NB4 (cell line): ENCODE measurements at regions not wholly inside any gene's neighbourhood (a gene's known extent, or its start where the extent isn't known, plus 50 kb on each side); places are given as distances from the start of the nearest gene placed in this dataset.
A peak's percentile ranks its signal among the peaks of the same experiment; 100 is the strongest.
"Not testable (repeated sequence)": the region's sequence is repeated elsewhere in the genome, so short reads cannot be mapped to it uniquely, and the experiment has no call there.

Source experiments
- DNase-seq: peaks from one replicate; pipeline ENCODE4 v3.0.0; 2010; ENCODE audit warnings: low read depth
- H3K4me3 ChIP-seq: one replicate; pipeline ENCODE4 v1.5.1; 2011; ENCODE audit warnings: mild to moderate bottlenecking, low read depth, low read length, moderate library complexity
- CTCF ChIP-seq: IDR thresholded peaks from one replicate; pipeline ENCODE4 v1.5.1; 2012; ENCODE audit warnings: low read depth, low read length
- MAX ChIP-seq: IDR thresholded peaks from 2 replicates; pipeline ENCODE4 v1.6.1; 2011; ENCODE audit warnings: low read depth, low read length
- MYC ChIP-seq: IDR thresholded peaks from 2 replicates; pipeline ENCODE4 v1.6.1; 2011; ENCODE audit warnings: low read depth, low read length
- POLR2A ChIP-seq: IDR thresholded peaks from 2 replicates; pipeline ENCODE4 v1.6.1; 2011; ENCODE audit warnings: mild to moderate bottlenecking; ENCODE audit not compliant: insufficient read length; ENCODE audit errors: extremely low read depth

DNA sequence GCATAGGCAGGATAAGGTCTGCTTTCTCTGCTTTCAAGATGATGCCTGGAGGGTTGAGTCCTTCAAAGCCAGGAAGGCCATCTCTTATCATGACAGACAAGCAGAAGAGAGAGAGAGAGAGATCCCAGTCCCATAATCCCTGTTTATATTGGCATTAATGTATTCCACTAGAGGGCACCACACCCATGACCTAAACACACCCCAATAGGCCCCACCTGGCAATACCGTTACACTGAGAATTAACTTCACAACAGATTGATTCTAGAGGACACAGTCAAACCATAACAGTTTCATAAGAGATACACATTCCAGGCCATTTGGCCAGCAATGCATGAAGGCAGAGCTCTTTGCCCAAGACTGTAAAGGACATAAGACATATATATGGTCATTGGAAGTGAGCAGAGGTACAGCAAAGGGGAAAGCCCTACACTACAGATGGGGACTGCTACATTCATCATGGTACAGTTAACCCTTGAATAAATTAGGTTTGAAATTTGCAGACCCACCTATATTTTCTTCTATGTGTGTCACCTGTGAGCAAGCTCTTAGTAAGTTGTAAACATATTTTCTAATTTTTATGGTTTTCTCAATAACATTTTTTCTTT lies 1516.1 kb downstream of the RPIA start:
- peak; percentile 51 for DNase-seq
- TF ChIP-seq CTCF (peak; percentile 49), POLR2A (no peak)
- H3K4me3 ChIP-seq = no peak overlapping the region

DNA sequence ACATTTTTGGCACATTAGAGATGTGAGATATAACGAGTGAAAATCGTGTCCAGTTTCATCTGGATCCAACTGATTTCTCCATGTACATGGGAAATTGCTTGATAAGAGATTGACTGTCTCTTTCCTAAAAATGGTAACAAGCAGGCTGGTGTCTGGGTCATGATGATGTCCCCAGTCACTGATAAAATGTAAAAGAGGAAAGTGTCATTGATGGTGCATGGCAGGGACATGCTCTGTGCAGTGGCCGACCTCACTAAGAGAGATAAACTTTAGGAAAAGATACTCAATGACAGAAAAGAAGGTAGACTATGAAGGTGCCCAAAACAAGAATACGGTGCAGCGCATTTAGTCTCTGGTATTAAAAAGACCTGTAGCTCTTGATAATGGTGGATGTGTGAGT lies 1517.5 kb downstream of the RPIA start:
- DNase-seq = no peak
- H3K4me3 ChIP-seq = no peak overlapping the region
- no peak for TF ChIP-seq CTCF
- no peak for TF ChIP-seq POLR2A
- no peak for TF ChIP-seq MAX
- TF ChIP-seq MYC = no peak

- DNase-seq = no peak
- no peak overlapping the region for H3K4me3 ChIP-seq
- TF ChIP-seq MYC (no peak), POLR2A (no peak), MAX (no peak), CTCF (no peak)
Observed at GRCh38 chr2:90209806-90210205, 1518.3 kb downstream of the RPIA start.

DNA sequence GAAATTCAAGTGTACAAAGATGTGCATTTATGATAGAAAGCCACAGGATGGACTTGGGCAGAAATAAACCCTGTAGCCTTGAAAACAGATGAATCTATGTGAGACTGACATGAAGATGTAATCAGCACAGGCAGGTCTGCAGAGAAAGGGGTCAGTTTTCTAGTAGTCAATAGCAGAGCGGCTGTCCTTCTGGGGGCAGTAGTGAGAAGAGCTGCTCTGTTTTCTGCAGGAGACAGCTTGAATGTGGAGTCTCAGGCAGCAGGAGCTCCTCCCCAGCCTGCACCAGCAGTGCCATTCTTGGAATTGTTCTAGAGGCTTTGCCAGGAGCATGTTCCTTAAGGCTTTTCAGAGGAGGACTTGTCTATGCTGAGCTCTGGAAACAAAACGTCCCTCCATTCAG lies 1524.4 kb downstream of the RPIA start:
- not testable (repeated sequence) for H3K4me3 ChIP-seq

DNA sequence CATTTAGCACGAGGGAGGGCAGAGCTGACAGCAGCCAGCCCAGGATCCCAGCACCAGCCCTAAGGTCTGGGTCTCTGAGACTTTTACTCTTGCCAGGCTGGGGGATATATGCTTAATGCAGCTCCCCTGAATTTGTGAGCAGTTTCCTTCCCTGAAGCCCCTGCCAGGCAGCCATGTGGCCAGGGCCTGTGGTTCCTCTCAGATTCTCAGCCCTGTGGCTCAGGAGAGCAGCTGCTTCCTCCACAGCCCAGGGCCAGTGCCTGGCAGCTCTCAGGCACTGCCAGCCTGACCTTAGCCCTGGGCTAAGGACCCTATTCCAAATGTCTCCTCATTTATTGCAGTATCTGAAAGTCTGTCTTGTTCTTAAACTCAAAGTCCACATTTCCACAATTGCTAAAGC lies 1525.3 kb downstream of the RPIA start:
- not testable (repeated sequence) for DNase-seq, H3K4me3 ChIP-seq

More for the DNA sequence above, 1524.4 kb downstream of the RPIA start:
- not testable (repeated sequence) for DNase-seq
- TF ChIP-seq CTCF = peak; percentile 30

DNA sequence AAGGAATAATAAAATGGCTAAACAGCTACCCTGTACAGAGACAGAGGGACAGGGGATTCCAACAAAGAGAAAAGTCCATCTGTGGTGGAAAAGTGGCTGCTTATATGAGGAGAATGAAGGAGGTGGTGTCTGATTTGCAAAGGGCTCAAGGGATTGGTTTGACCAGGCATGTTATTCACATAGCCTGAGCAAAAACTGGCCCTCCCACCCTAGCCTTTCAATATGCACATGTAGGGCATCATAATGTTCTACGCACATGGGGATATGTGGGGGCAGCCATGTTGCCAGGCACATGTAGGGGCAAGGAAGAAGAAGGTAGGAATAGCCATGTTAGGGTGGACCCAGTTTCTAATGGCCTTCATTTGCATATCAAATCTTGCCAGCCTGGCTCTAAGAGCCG lies 1527.1 kb downstream of the RPIA start:
- DNase-seq, H3K4me3 ChIP-seq: not testable (repeated sequence)

DNA sequence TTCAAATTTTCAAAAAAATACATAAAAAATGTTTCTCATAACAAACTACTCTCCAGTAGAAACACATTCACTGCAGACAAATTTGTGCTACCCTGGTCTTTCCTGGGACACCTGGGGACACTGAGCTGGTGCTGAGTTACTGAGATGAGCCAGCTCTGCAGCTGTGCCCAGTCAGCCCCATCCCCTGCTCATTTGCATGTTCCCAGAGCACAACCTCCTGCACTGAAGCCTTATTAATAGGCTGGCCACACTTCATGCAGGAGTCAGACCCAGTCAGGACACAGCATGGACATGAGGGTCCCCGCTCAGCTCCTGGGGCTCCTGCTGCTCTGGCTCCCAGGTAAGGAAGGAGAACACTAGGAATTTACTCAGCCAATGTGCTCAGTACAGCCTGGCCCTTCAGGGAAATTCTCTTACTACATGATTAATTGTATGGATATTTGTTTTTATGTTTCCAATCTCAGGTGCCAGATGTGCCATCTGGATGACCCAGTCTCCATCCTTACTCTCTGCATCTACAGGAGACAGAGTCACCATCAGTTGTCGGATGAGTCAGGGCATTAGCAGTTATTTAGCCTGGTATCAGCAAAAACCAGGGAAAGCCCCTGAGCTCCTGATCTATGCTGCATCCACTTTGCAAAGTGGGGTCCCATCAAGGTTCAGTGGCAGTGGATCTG lies 1529.3 kb downstream of the RPIA start:
- H3K4me3 ChIP-seq, DNase-seq: not testable (repeated sequence)

GRCh38 chr2:90221300-90221651 lies 1529.8 kb downstream of the RPIA start:
- TF ChIP-seq CTCF (no peak), MAX (no peak), POLR2A (no peak), MYC (no peak)
- no peak overlapping the region for H3K4me3 ChIP-seq
- DNase-seq = no peak

DNA sequence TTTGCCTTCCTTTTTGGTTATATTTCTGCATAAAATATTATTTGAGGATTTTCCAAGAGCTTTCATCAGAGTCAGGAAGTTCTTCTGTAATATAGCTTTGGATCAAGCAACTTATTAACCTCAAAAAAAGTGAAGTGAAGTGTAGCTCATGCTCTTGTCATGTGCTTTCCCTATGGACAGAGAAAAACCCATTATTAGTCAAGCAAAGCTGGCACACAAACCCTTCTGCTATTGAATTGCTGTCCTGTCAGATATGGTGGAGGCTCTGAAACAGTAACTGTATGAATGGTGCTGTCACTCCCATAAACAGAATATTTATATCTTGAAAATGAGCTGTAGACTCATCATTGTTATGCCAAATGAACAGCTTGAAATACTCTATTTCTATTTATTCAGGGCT lies 1533.3 kb downstream of the RPIA start:
- H3K4me3 ChIP-seq, DNase-seq: not testable (repeated sequence)
